Choroid plexus epithelial cell (primary cell): ENCODE measurements at regions not wholly inside any gene's neighbourhood (a gene's known extent, or its start where the extent isn't known, plus 50 kb on each side); places are given as distances from the start of the nearest gene placed in this dataset.
"Not testable (repeated sequence)": the region's sequence is repeated elsewhere in the genome, so short reads cannot be mapped to it uniquely, and the experiment has no call there.

Experiments
- DNase-seq: peaks from one replicate; pipeline ENCODE4 v3.0.0-alpha.2; 2010; ENCODE audit warnings: low read depth
- H3K4me3 ChIP-seq: 2 replicates; pipeline ENCODE4 v1.5.1; 2011; ENCODE audit warnings: low read depth, mild to moderate bottlenecking, control low read depth, low read length, moderate library complexity
- TF ChIP-seq, protein P1 (sequence below): conservative IDR thresholded peaks from 2 replicates; pipeline ENCODE4 v1.5.1; 2011; ENCODE audit warnings: low read depth, mild to moderate bottlenecking, control low read depth, inconsistent platforms, low read length, moderate library complexity

DNA sequence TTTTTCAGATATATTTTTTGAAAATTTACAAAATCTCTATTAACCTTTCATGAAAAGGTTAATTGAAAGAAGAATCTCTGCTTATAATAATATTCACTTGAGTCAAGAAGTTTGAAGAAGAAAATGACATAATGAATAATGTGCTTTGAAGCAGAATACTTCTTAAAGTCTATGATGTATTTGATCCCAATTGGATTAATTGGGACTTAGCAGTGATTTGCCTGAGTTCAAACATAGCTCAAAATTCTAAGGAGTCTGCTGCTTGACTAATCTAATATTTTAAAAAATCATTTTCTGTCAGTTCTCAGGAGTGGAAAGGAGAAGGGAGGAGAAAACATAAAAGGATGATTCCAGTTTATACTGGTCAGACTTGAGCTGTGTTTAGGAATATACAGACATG is 1150.4 kb upstream of the INTU start:
- DNase-seq = no peak
- TF ChIP-seq, protein P1, sequence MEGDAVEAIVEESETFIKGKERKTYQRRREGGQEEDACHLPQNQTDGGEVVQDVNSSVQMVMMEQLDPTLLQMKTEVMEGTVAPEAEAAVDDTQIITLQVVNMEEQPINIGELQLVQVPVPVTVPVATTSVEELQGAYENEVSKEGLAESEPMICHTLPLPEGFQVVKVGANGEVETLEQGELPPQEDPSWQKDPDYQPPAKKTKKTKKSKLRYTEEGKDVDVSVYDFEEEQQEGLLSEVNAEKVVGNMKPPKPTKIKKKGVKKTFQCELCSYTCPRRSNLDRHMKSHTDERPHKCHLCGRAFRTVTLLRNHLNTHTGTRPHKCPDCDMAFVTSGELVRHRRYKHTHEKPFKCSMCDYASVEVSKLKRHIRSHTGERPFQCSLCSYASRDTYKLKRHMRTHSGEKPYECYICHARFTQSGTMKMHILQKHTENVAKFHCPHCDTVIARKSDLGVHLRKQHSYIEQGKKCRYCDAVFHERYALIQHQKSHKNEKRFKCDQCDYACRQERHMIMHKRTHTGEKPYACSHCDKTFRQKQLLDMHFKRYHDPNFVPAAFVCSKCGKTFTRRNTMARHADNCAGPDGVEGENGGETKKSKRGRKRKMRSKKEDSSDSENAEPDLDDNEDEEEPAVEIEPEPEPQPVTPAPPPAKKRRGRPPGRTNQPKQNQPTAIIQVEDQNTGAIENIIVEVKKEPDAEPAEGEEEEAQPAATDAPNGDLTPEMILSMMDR = no peak
- H3K4me3 ChIP-seq = no peak overlapping the region

DNA sequence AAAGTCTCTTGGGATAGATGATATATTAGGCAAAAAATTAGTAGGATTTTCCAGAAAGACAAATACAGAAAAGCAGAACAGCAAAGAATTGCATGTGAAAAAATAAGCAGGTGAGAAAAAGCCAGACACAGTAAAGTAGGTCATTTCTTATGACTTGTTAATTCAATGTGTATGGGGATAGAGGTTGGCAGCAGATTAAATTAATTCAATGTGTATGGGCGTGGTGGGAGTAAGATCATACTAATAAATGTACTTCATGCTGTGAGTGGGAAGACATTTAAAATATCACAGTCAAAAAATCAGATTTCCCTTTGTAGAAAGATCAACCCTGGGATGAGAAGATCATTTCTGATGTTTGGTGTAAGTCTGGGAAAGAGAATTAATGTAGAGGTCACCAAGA is 1146.4 kb upstream of the INTU start:
- H3K4me3 ChIP-seq = no peak overlapping the region
- TF ChIP-seq, protein P1 = no peak
- no peak for DNase-seq

DNA sequence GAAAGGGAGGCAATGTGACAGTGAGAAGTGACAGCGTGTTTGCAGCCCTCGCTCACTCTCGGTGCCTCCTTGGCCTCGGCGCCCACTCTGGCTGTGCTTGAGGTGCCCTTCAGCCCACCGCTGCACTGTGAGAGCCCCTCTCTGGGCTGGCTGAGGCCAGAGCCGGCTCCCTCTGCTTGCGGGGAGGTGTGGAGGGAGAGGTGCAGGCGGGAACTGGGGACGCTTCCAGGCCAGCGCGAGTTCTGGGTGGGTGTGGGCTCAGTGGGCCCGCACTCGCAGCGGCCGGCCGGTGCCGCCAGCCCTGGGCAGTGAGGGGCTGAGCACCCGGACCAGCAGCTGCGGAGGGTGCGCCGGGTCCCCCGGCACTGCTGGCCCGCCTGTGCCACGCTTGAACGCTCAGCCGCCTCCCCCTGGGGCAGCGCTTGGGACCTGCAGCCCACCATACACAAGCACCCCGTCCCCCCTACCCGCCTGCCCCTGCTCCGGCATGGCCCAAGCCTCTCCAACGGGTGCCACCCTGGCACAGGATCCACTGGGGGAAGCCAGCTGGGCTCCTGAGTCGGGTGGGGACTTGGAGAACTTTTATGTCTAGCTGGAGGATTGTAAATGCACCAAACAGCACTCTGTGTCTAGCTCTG is 1142.8 kb upstream of the INTU start:
- no peak for DNase-seq
- TF ChIP-seq, protein P1 = no peak
- no peak overlapping the region for H3K4me3 ChIP-seq

DNA sequence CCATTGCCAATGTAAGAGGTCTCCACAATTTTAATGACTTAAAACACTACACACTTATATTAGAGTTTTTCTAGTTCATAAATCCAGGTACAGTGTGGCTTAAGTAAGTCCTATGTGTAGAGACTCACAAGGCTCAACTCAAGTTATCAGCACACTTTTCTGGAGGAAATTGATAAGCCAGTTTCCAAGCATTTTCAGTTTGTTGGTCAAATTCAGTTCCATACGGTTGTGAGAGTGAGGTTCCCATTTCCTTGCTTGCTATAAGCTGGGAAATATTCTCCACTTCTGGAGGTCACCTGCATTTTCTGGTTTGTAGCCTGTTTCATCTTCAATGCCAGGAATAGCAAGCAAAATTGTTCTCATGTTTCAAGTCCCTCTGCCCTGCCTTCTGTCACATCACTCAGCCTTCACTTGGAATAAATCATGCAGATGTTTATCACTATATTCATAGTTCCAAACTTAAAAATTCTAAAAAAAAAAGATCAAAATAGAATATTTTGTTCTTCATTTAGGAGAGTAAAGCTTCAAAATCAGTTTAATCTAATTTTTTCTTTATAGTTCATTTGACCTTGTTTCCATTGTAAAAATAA is 1137.5 kb upstream of the INTU start:
- DNase-seq = no peak
- TF ChIP-seq, protein P1 = no peak
- no peak overlapping the region for H3K4me3 ChIP-seq

DNA sequence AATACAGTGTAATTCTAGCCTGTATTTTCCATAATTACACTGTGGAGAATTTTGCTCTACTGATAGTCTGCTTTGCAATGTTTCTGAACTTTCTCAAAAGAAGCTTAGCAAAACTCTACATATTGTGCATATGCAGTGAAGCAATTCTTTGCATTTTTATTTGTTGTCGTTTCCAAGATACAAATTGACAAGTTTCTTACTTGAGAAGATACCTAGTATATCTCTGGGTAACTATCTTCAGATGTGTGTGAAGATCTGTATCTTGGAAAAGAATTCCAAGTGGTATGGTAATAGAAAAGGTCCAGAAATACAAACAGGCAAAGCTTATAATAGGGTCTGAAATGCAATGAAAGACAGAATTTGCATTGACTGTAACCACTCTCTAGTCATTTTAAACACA is 1119.8 kb upstream of the INTU start:
- TF ChIP-seq, protein P1 = no peak
- H3K4me3 ChIP-seq = no peak overlapping the region
- no peak for DNase-seq

DNA sequence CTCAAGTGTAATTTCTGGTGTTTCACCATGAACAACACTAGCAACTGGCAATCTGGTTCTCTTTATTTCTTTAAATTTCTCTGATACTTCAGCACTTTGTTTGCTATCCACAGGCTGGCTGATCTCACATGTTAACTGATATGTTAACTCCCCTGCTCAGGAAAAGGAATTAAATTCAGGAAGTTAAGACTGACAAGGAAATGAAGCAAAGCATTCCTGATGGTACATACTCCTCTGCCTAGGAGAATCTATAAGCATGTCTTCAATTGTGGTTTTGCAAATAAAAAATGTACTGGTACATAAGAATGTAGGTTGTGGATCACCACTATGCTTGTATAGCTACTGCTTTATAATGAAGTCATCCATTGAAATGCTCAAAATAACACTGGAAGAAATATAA is 1119.2 kb upstream of the INTU start:
- H3K4me3 ChIP-seq = no peak overlapping the region
- DNase-seq = no peak
- TF ChIP-seq, protein P1 = no peak

DNA sequence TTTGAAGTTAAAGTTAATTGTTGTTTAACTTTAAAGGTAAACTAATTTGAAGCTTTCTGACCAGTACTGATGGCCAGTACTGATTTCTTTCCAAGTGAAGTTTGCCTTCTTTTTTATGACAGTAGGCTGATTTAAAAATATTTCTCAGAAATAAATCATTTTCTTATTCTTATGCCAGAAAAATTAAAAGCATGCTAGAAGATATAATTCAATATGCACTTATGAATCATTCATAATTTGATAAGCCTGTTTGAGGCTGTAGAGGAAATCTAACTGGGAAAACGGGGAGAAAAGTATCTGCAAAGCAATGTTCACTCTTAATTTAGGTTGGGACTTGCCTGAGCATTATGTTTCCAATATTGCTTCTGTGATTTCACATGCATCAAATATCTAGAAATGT is 1112.0 kb upstream of the INTU start:
- no peak for DNase-seq
- TF ChIP-seq, protein P1 = no peak
- no peak overlapping the region for H3K4me3 ChIP-seq

DNA sequence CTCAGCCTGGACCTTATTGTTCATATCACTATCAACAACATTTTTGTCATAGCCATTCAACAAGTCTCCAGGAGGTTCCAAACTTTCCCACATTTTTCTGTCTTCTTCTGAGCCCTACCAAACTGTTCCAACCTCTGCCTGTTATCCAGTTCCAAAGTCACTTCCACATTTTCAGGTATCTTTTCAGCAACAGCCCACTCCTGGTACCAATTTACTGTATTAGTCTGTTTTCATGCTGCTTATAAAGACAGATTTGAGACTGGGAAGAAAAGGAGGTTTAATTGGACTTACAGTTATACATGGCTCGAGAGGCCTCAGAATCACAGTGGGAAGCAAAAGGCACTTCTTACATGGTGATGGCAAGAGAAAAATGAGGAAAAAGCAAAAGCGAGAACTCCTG is 1107.4 kb upstream of the INTU start:
- H3K4me3 ChIP-seq, DNase-seq: not testable (repeated sequence)
